SK-N-MC (cell line): ENCODE measurements at regions not wholly inside any gene's neighbourhood (a gene's known extent, or its start where the extent isn't known, plus 50 kb on each side); places are given as distances from the start of the nearest gene placed in this dataset.

Experiments used
- EZH2 ChIP-seq: fragments of 200-600 bp; sonication (generic); IDR thresholded peaks from one replicate; pipeline ENCODE4 v1.6.1; 2017; ENCODE audit warnings: antibody characterized with exemption
- POLR2AphosphoS5 ChIP-seq: IDR thresholded peaks from 2 replicates; pipeline ENCODE4 v1.6.1; 2012; ENCODE audit warnings: mild to moderate bottlenecking, low read depth, low read length, borderline replicate concordance

DNA sequence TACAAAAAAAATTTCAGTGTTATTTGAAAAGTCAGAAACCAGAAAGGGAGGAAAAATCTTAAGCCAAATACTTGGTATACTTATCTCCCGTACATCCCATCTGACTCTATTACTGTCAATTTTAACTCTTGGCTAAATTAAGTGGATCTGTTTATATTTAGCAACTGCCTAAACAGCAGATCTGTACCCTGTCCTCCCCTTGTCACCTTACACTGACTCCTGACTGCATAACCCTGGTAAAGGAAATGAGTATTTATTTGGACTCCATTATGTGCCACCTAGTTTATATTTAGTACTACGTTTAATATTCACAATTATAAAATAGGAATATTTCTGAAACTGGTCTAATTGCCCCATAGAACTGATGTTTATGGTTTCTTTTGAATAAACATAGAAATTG lies 730.2 kb upstream of the GJE1 start:
- TF ChIP-seq EZH2 (no peak), POLR2AphosphoS5 (no peak)
